ACHN (cell line): ENCODE measurements at regions not wholly inside any gene's neighbourhood (a gene's known extent, or its start where the extent isn't known, plus 50 kb on each side); places are given as distances from the start of the nearest gene placed in this dataset.
A peak's percentile ranks its signal among the peaks of the same experiment; 100 is the strongest.

Source experiments
- DNase-seq: peaks from one replicate; pipeline ENCODE4 v3.0.0-alpha.2; 2015
- in situ Hi-C: cut with HindIII; loops from 2 replicates; pipeline ENCODE4 v1.10.0; 2017; ENCODE audit warnings: low sequenced_read_pairs, low pct_ligation_motif_present, low pct_unique_long_range_greater_than_20kb

GRCh38 chr2:198961547-198961946 is 496.2 kb downstream of the SATB2 start:
- DNase-seq, result no peak
- in situ Hi-C loops, result no loop called here

- in situ Hi-C loops, result no loop called here
These were observed 500.6 kb downstream of the SATB2 start for GRCh38 chr2:198957181-198957580.

GRCh38 chr2:198953328-198953727 is 504.4 kb downstream of the SATB2 start:
- in situ Hi-C loops, result no loop called here

More at GRCh38 chr2:198957181-198957580, 500.6 kb downstream of the SATB2 start:
- no peak for DNase-seq

GRCh38 chr2:198950803-198951202 is 506.9 kb downstream of the SATB2 start:
- in situ Hi-C loops, result no loop called here

More at GRCh38 chr2:198953328-198953727, 504.4 kb downstream of the SATB2 start:
- no peak for DNase-seq

GRCh38 chr2:198945496-198945895 is 512.2 kb downstream of the SATB2 start:
- no peak for DNase-seq
- in situ Hi-C loops, result no loop called here

More at GRCh38 chr2:198950803-198951202, 506.9 kb downstream of the SATB2 start:
- DNase-seq, result no peak

- peak; percentile 12 for DNase-seq
- in situ Hi-C loops, result no loop called here
These were observed 527.6 kb downstream of the SATB2 start for GRCh38 chr2:198930170-198930569.

GRCh38 chr2:198928026-198928425 is 529.7 kb downstream of the SATB2 start:
- in situ Hi-C loops, result no loop called here
- DNase-seq, result no peak

- DNase-seq, result no peak
- in situ Hi-C loops, result no loop called here
These were observed 539.6 kb downstream of the SATB2 start for GRCh38 chr2:198917926-198918720.

GRCh38 chr2:198917275-198917674 is 540.5 kb downstream of the SATB2 start:
- in situ Hi-C loops, result no loop called here
- DNase-seq, result no peak

GRCh38 chr2:198916548-198917080 is 541.1 kb downstream of the SATB2 start:
- no peak for DNase-seq
- in situ Hi-C loops, result no loop called here

- in situ Hi-C loops, result no loop called here
- no peak for DNase-seq
These were observed 544.2 kb downstream of the SATB2 start for GRCh38 chr2:198913394-198914152.

- no peak for DNase-seq
- in situ Hi-C loops, result no loop called here
These were observed 548.0 kb downstream of the SATB2 start for GRCh38 chr2:198909525-198910267.

- in situ Hi-C loops, result no loop called here
These were observed 551.7 kb downstream of the SATB2 start for GRCh38 chr2:198905881-198906612.

GRCh38 chr2:198901894-198902293 is 555.8 kb downstream of the SATB2 start:
- in situ Hi-C loops, result no loop called here
- DNase-seq, result peak; percentile 13

More at GRCh38 chr2:198905881-198906612, 551.7 kb downstream of the SATB2 start:
- DNase-seq, result no peak

GRCh38 chr2:198900141-198900540 is 557.6 kb downstream of the SATB2 start:
- DNase-seq, result no peak
- in situ Hi-C loops, result no loop called here

- in situ Hi-C loops, result no loop called here
- DNase-seq, result no peak
These were observed 567.2 kb downstream of the SATB2 start for GRCh38 chr2:198890490-198890889.

GRCh38 chr2:198883604-198884003 is 574.1 kb downstream of the SATB2 start:
- no peak for DNase-seq
- in situ Hi-C loops, result no loop called here

- in situ Hi-C loops, result no loop called here
- DNase-seq, result no peak
These were observed 576.8 kb downstream of the SATB2 start for GRCh38 chr2:198880986-198881385.
